CD4-positive, alpha-beta T cell (primary cell): ENCODE measurements at regions not wholly inside any gene's neighbourhood (a gene's known extent, or its start where the extent isn't known, plus 50 kb on each side); places are given as distances from the start of the nearest gene placed in this dataset.

ENCODE experiments used
- ATAC-seq: fragments of 200-7000 bp; cut with Tn5 transposase; one replicate; pipeline ENCODE4 v1.10.0; 2022; ENCODE audit warnings: mild to moderate bottlenecking; ENCODE audit not compliant: poor library complexity
- CTCF ChIA-PET: fragments of 350-600 bp; sonication (Branson Sonifier 250); formaldehyde crosslinking; loops from one replicate; lab custom pipeline; 2021; ENCODE audit warnings: antibody characterized with exemption, inconsistent platforms; lab: Charles Lee
- POLR2A ChIA-PET: fragments of 350-600 bp; sonication (Branson Sonifier 250); formaldehyde crosslinking; loops from one replicate; lab custom pipeline; 2021; ENCODE audit warnings: antibody characterized with exemption, inconsistent platforms; lab: Charles Lee
- DNase-seq, 14 experiments: peaks; one replicate each; pipeline ENCODE4 v3.0.0-alpha.2; 2013 to 2020; ENCODE audit warnings: mixed read lengths in 2 of 14
- H3K27ac ChIP-seq, 2 donors: one replicate each; pipeline versions ENCODE4 v1.5.1 to v1.7.0; 2013; ENCODE audit warnings: low read length in 2 of 2, low read depth in 1 of 2, mild to moderate bottlenecking in 1 of 2
- H3K27me3 ChIP-seq, 2 experiments: 1 replicate in 1 of 2; 2 replicates in 1 of 2; pipeline versions ENCODE4 v1.6.1 to v1.7.0; 2013; ENCODE audit warnings: low read length in 2 of 2, control low read depth in 1 of 2, mild to moderate bottlenecking in 1 of 2, moderate library complexity in 1 of 2; ENCODE audit not compliant: insufficient read depth in 2 of 2, control insufficient read depth in 1 of 2
- H3K36me3 ChIP-seq: one replicate; pipeline ENCODE4 v1.6.1; 2013; ENCODE audit warnings: low read length, control low read depth; ENCODE audit not compliant: insufficient read depth
- H3K4me1 ChIP-seq: one replicate; pipeline ENCODE4 v1.6.1; 2013; ENCODE audit warnings: low read length, control low read depth; ENCODE audit not compliant: insufficient read depth
- H3K4me3 ChIP-seq: one replicate; pipeline ENCODE4 v1.5.1; 2013; ENCODE audit warnings: mild to moderate bottlenecking, low read length, moderate library complexity
- H3K9me3 ChIP-seq, 2 experiments: 1 replicate in 1 of 2; 2 replicates in 1 of 2; pipeline versions ENCODE4 v1.6.1 to v1.7.0; 2013; ENCODE audit warnings: low read length in 2 of 2, mild to moderate bottlenecking in 2 of 2, control low read depth in 1 of 2, moderate library complexity in 1 of 2; ENCODE audit not compliant: control insufficient read depth in 1 of 2, insufficient read depth in 1 of 2
- H3K27ac Mint-ChIP-seq: one replicate; pipeline ENCODE4 v1.8.0; 2020; ENCODE audit warnings: mixed read lengths
- H3K27me3 Mint-ChIP-seq: one replicate; pipeline ENCODE4 v1.8.0; 2021; ENCODE audit warnings: mixed read lengths
- H3K36me3 Mint-ChIP-seq: one replicate; pipeline ENCODE4 v1.8.0; 2021; ENCODE audit warnings: low read depth, mixed read lengths
- H3K4me1 Mint-ChIP-seq: one replicate; pipeline ENCODE4 v1.8.0; 2021; ENCODE audit warnings: low read depth, mixed read lengths
- H3K4me3 Mint-ChIP-seq: one replicate; pipeline ENCODE4 v1.8.0; 2020; ENCODE audit warnings: mild to moderate bottlenecking, mixed read lengths
- H3K9me3 Mint-ChIP-seq: one replicate; pipeline ENCODE4 v1.8.0; 2020; ENCODE audit warnings: mixed read lengths
- CTCF ChIP-seq: fragments of 200-600 bp; IDR thresholded peaks from one replicate; pipeline ENCODE4 v1.8.0; 2022; ENCODE audit warnings: antibody characterized with exemption, mild to moderate bottlenecking
- intact Hi-C, 2 experiments: fragments of 100-400 bp; cut with DNase I in 1 of 2; cut with micrococcal nuclease in 1 of 2; formaldehyde crosslinking; loops; one replicate each; pipeline versions ENCODE4 v1.15.1 to v1.9.0; 2023 to 2025; cut with DNase I, micrococcal nuclease

GRCh38 chr3:180358179-180358578 is 243.8 kb upstream of the TTC14 start:
- Histone ChIP-seq H3K4me1 (no peaks in the 10 kb centered on the region), H3K36me3 (no peaks in the 10 kb centered on the region), H3K9me3 (no peaks in the 10 kb centered on the region), H3K27ac (no peak overlapping the region), H3K4me3 (no peak overlapping the region), H3K27me3 (no peaks in the 10 kb centered on the region)
- intact Hi-C loops: no loop called here
- CTCF ChIA-PET: no interaction called here
- H3K4me3 Mint-ChIP-seq: no peak overlapping the region
- H3K4me1 Mint-ChIP-seq: no peaks in the 10 kb centered on the region
- peaks cover 6% of the 10 kb centered on the region for H3K27me3 Mint-ChIP-seq
- no peaks in the 10 kb centered on the region for H3K36me3 Mint-ChIP-seq
- no peak for TF ChIP-seq CTCF
- DNase-seq: no peak
- peaks cover 4% of the 10 kb centered on the region for H3K9me3 Mint-ChIP-seq
- POLR2A ChIA-PET: no interaction called here
- no peak overlapping the region for H3K27ac Mint-ChIP-seq
- no peak for ATAC-seq

DNA sequence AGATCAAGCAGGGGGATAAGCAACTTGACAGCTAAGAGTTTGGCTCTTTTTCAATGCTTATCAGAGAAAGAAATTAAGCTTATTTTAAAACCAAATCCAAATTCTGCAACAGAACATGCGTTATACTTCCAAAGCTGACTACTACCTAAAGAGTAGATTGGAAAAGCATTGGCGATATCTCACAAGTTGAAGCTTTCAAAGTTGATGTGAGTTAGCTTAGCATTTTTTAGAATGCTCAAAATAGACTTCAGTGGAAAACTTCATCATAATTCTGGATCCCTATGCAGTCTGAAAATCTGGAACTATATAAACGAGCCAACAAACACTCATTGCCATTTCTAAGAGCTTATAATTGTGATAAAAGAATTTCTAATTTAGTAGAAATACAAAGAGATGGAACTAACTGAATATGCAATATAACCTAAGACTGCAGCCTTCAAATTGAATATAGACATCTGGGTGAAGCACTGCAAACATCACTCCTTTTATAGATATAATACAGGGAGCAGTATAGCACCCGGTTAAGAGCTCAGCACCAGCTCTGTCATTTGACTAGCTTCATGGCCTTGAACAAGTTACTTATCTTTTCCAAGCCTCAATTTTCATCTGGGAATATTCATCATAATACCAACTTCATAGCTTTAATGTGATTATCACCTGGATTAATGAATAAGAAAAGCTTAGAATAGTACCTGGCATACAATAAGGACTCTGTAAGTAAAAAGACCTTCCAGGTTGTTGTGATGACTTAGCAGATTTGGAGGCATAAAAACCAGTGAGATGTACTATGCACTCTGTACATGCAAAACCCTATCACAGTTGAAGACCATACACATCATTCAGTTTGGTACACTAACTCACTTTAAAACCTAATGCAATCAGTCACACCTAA is 242.7 kb upstream of the TTC14 start:
- peaks cover 4% of the 10 kb centered on the region for H3K9me3 Mint-ChIP-seq
- H3K27me3 Mint-ChIP-seq: peaks cover 4% of the 10 kb centered on the region
- Histone ChIP-seq H3K4me1 (no peaks in the 10 kb centered on the region), H3K27me3 (no peaks in the 10 kb centered on the region), H3K9me3 (no peaks in the 10 kb centered on the region), H3K27ac (no peak overlapping the region), H3K36me3 (no peaks in the 10 kb centered on the region), H3K4me3 (no peak overlapping the region)
- no peak overlapping the region for H3K27ac Mint-ChIP-seq
- DNase-seq: no peak
- intact Hi-C loops: no loop called here
- ATAC-seq: no peak
- TF ChIP-seq CTCF: no peak
- no peaks in the 10 kb centered on the region for H3K36me3 Mint-ChIP-seq
- ChIA-PET CTCF (no interaction called here), POLR2A (no interaction called here)
- no peak overlapping the region for H3K4me3 Mint-ChIP-seq
- H3K4me1 Mint-ChIP-seq: no peaks in the 10 kb centered on the region

DNA sequence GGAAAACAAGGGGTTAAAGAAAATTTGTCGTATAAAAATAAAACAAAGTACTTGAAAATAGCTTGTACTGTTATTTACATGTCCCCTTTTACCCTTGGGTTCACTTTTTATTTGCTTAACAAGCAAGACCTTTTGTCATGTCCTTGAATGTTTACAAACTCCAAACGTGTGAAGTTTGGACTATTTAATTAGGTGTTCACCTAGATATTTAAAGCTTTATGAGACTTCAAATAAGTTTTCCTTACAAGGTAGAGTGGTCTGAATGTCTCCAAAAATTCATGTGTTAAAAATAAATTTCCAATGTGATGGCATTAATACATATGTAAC is 242.0 kb upstream of the TTC14 start:
- Histone ChIP-seq H3K36me3 (no peaks in the 10 kb centered on the region), H3K4me1 (no peaks in the 10 kb centered on the region), H3K4me3 (no peak overlapping the region), H3K27ac (no peak overlapping the region), H3K27me3 (no peaks in the 10 kb centered on the region), H3K9me3 (no peaks in the 10 kb centered on the region)
- Mint-ChIP-seq H3K27me3 (peaks cover 4% of the 10 kb centered on the region), H3K4me3 (no peak overlapping the region), H3K36me3 (no peaks in the 10 kb centered on the region), H3K4me1 (no peaks in the 10 kb centered on the region), H3K9me3 (peaks cover 4% of the 10 kb centered on the region), H3K27ac (no peak overlapping the region)
- intact Hi-C loops: no loop called here
- POLR2A ChIA-PET: no interaction called here
- DNase-seq (no peak), ATAC-seq (no peak)
- CTCF ChIA-PET: no interaction called here
- no peak for TF ChIP-seq CTCF
